ENCODE measurements at regions not wholly inside any gene's neighbourhood (a gene's known extent, or its start where the extent isn't known, plus 50 kb on each side); places are given as distances from the start of the nearest gene placed in this dataset.

- no peak overlapping the region for H3K23ac ChIP-seq (ENCODE audit: insufficient read length, low read depth, low read length)
- peak overlapping the region in 1 of 3 experiments; percentile 59; a peak in 2 of 7 replicates for H3K27ac Mint-ChIP-seq
- peaks cover 5% of the 10 kb centered on the region; the same call in 1 of the 2 replicates for H3K4me1 ChIP-seq (ENCODE audit: insufficient read depth, low read length)
- no peak overlapping the region for H4K91ac ChIP-seq (ENCODE audit: insufficient read length, low read depth, low read length)
- H3K23me2 ChIP-seq (ENCODE audit: insufficient read length, low read depth, low read length, poor library complexity, severe bottlenecking), result no peaks in the 10 kb centered on the region
- no peaks in the 10 kb centered on the region for H4K20me1 ChIP-seq (ENCODE audit: control insufficient read depth, insufficient read depth, insufficient read length)
- no peak overlapping the region for H3K4me2 ChIP-seq (ENCODE audit: insufficient read depth, insufficient read length, low read length)
- DNase-seq, result no peak
- H3K18ac ChIP-seq (ENCODE audit: insufficient read length, low read depth, low read length), result no peak overlapping the region
- no peak overlapping the region for H2AK5ac ChIP-seq (ENCODE audit: insufficient read length, low read length)
- no peaks in the 10 kb centered on the region for H3K79me1 ChIP-seq (ENCODE audit: insufficient read depth, low read depth, low read length, poor library complexity, severe bottlenecking)
- no peak overlapping the region for H4K5ac ChIP-seq (ENCODE audit: insufficient read length, low read depth, low read length)
- no peak overlapping the region for H3K9ac ChIP-seq (ENCODE audit: extremely low read depth, insufficient read length, low read length)
- no peak for TF ChIP-seq CTCF (conservative IDR thresholded peaks at IDR 0.05)
- H3K79me2 ChIP-seq (ENCODE audit: insufficient read depth, low read length), result no peaks in the 10 kb centered on the region
- no peak overlapping the region for H3K27ac ChIP-seq (ENCODE audit: insufficient read length, low read depth, low read length)
- H2BK15ac ChIP-seq (ENCODE audit: low read depth, low read length), result no peak overlapping the region
- H2BK12ac ChIP-seq (ENCODE audit: insufficient read length, low read depth, low read length), result no peak overlapping the region
- H3K4me1 Mint-ChIP-seq, result peaks cover 24 to 25% of the 10 kb centered on the region in 2 experiments
- no peaks in the 10 kb centered on the region for H3K9me3 ChIP-seq (ENCODE audit: control insufficient read depth, low read depth, low read length)
- no peak overlapping the region for H4K8ac ChIP-seq (replicated peaks; ENCODE audit: insufficient read length, low read depth, low read length)
- WGBS (ENCODE audit: extremely low coverage, insufficient read length, low lambda C conversion rate), result no CpG with 5 or more reads among the region's 4 CpGs
- no peaks in the 10 kb centered on the region for H3K27me3 ChIP-seq (ENCODE audit: insufficient read depth, low read length)
- H2AFZ ChIP-seq (ENCODE audit: low read length), result no peak overlapping the region
- no peaks in the 10 kb centered on the region for H3K36me3 Mint-ChIP-seq (ENCODE audit: insufficient read depth in 1 of 3, low read depth in 3 of 3)
- H2BK5ac ChIP-seq (ENCODE audit: insufficient read length, low read length), result no peak overlapping the region
- H3K4ac ChIP-seq (ENCODE audit: low read depth, low read length), result no peak overlapping the region
- no peaks in the 10 kb centered on the region for H3K9me3 Mint-ChIP-seq
- no peak overlapping the region for H2BK120ac ChIP-seq (ENCODE audit: low read depth, low read length, poor library complexity, severe bottlenecking)
- no peak overlapping the region for H3K14ac ChIP-seq (ENCODE audit: insufficient read depth, low read length)
- H3K27me3 Mint-ChIP-seq (ENCODE audit: low read depth), result no peaks in the 10 kb centered on the region
- no peak overlapping the region for H2BK20ac ChIP-seq (ENCODE audit: low read depth, low read length, poor library complexity, severe bottlenecking)
- H3K4me3 Mint-ChIP-seq, result no peak overlapping the region
- H3K56ac ChIP-seq (ENCODE audit: insufficient read length, low read depth, low read length), result no peak overlapping the region
- no peak overlapping the region for H3T11ph ChIP-seq (ENCODE audit: low read length)
Measured at GRCh38 chr7:19400758-19401254, 255.6 kb upstream of the FERD3L start.
